SK-N-DZ (cell line): ENCODE measurements at regions not wholly inside any gene's neighbourhood (a gene's known extent, or its start where the extent isn't known, plus 50 kb on each side); places are given as distances from the start of the nearest gene placed in this dataset.

Experiments used
- DNase-seq: peaks from one replicate; pipeline ENCODE4 v3.0.0-alpha.2; 2015; ENCODE audit warnings: low spot score
- small RNA-seq, 2 experiments: library from RNA; depleted of rRNA; stranded (forward); fragments of <200 nt; gene quantifications; one replicate each; pipeline ENCODE3, GENCODE V24; 2014

DNA sequence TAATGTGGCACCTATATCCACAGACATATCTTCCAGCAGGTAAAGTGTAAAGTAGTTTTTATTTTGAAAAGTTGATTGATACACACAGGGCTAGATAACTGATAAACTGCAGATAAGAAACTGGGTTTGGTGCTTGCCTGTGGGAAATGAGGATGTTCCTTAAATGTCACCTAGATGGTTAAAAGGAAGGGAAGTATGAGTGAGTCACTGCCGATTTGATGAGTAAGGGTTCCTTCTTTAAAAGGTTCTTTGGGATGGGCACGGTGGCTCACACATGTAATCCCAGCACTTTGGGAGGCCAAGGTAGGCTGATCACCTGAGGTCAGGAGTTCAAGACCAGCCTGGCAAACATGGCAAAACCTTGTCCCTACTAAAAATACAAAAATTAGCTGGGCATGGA lies 73.8 kb upstream of the FRY start:
- no peak for DNase-seq

DNA sequence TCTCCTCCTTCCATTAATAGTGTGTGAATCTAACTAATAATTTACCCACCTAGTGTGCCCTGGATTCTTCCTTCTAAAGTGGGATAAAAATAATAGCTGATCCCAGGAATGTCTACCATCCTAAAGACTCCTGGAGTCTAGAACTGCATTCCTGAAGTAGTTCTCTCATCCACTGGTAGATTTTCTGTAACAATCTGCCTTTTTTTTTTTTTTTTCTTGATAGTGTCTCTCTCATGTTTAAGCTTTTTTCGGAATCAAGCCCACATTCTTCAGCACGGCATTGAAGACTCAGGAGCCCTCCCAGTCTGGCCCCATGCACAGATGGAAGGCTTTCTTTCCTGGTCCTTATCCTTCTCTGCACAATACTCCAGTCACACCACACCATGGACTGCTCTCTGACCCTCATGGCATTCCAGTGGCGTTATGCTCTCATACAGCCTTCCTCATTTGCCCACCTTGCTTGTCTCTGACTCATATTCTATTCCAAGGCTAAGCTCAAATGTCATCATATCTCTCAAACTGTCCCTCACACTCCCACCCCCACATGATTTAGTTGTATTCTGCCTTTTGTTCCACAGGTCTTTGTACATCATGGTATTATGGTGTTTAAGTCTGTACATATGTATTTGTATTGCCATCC lies 68.7 kb upstream of the FRY start:
- DNase-seq: no peak

DNA sequence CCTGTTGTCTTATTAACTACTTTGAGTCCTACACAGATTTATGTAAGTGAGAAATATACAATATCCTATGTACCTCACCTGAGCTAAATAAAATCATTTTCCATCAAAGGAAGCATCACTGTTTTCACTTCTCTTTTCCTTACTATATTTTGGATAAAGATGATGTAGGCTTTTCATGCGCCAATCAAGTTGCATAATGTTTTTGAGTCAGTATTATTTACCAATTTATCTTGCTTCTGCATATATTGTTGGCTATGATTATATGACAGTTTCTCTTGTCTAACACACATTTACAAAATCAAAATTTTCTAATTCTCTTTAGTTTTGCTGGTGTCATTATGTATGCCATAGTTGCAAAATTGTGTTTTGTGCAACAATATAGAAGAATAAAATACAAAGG lies 67.9 kb upstream of the FRY start:
- DNase-seq: no peak

DNA sequence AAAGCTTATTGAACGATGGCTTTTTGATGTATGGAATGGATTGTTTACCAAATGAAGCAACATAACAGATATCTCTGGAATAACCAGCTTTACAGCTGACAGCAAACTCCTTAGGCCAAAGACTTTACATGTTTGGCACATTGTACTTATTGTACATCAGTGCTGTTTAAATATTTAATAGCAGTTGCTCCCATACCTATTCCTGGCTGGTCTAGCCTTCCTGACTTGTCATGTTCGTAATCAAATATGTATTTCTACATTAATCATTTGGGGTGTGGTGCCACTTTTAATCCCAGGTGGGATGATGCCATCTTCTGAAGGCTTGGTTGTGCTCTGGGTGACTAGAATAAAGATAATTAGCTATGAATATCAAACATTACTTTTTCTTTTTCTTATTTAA lies 67.4 kb upstream of the FRY start:
- no peak for DNase-seq

DNA sequence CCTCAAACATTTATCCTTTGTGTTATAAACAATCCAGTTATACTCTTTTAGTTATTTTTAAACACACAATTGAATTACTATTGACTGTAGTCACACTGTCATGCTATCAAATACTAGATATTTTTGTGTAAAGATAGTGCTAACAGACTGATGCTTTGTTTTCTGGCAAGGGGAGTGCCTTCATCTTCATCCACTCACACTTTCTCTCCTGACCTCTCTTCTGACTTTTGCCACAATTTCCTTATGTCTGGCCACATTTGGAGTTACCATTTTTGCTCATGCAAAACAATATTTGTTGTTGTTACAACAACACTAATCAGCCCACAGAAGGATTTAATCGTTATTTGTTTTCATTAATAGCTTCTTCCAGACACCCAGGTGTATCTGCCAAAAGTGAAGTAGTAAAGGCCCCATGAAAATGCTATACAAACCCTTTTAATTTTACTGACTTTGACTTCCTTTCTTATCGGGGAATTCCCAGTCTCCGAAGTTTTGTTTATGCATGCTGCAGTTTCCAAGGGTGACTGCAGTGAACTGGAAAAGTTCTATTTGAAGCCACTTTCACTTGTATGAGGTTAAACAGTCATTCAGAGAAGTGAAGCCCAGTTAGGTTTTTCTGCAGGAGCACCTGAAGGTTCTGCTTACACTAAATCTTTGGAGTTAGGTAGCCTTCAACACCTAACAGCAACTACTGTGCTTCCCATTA lies 66.1 kb upstream of the FRY start:
- no peak for DNase-seq

DNA sequence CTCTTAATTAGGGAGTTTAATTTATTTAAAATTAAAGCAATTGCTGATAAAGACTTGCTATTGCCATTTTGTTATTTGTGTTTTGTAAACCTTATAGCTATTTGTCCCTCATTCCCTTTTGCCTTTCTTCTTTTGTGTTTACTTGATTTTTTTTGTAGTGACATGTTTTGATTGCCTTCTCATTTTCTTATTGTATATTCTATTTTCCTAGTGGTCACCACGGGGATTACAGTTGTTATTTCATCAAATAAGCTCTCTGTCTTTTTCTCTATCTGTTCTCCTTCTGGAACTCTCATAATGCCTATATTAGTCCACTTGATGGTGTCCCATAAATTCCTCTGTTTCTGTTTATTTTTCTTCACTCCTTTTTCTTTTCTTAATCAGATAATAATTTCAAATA lies 64.4 kb upstream of the FRY start:
- DNase-seq: no peak

DNA sequence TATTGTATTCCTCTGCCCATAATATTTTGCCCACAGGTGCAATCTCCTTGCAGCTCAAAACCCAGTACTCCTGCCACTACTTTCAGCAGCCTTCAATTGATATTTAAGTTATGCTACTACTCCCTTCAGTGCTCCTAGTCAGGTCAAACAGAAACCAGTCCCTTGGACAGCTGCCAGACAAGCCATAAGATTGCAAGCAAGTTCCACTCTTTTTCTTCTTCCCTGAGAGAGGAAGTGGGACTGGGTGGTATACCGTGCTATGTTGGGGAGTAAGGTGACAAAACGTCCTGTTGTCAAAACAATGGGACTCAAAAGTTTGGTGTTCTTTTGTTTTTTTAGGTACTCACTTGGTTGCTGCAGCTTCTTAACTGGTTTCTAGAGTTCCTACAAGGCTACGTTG lies 63.1 kb upstream of the FRY start:
- DNase-seq: no peak

DNA sequence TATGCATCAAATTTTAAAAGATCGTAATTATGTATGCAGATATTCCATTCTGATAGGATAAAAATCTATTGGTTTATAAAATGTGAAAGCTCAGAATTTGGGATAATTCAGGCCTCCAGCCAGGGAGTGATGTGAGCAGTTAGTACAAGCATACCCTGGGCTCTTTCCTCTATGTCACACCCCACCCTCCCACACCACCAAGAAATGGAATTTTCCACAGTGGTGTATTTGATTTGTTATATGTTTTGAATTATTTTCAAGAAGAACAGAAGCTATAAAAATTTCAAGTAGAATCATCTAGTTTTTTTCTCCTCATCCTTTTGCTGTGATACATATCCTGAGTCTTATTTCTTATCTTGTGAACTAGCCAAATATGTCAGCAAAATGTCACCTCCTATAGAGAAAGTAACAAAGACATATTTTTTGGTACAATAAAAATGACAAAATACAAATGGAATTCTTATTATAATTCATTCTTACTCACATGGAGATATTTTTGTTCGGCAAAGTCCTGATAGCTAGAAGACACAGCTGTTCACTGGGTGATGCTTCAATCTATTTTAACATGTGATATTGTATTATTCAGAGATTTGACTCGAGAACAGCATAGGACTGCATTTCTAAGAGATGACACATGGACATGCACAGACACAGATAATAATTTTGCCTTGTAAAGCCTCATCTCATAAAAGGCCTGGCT lies 61.2 kb upstream of the FRY start:
- no peak for DNase-seq

DNA sequence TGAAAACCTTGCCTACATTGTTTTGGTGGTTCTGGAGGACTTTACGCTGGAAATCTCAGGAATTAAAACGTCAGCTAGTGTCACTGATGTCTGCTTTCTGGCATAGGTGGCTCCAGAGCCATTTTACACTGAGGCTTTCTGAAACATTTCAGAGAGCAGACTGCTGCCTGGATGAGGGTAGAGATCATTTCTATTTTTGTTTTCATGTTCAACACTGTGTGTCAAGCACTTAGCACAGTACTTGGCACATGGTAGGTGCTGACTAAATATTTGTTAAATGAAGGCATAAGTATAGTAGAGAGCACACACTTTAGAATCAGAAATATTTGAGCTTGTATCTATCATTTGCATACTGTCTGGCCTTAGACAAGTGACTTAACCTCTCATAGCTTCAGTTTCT lies 59.1 kb upstream of the FRY start:
- DNase-seq: no peak

DNA sequence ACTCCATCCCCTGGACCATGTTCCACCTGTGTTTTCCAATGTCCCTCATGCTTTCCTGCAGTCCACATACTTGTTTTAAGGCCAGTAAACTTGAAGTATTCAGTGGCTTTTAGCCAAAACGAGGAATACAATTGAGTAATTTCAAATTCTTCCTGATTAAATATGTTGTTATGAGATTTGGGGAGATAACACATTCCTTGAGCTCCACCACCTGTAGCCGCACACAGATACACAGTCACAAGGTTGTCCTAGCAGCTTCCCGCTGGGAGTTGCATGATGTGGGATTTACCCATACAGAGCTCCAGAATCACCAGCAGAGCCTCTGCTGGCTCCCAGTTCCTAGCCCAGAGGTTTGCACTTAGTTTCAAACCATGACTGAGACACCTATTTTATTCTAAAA lies 53.6 kb upstream of the FRY start:
- no peak for DNase-seq

DNA sequence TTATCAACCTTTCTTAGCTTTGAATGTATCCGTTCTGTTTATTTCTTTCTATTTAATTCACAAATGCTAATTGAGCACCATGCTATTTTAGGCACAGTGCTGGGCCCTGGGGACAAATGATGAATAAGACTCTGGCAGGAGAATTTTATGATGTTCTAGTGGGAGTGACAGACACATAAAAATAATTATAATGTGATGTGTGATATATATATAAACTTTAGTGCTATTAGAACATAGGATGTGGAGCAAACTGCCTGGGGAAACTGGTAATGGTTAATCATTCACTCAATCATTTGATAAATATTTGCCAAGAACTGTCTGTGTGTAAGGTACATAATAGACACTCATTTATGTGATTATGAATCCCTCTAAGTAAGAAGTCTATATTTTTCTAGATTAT lies 50.7 kb upstream of the FRY start:
- DNase-seq: no peak

Small RNAs in the stretch of these regions (small RNA-seq; reads per million reads assigned to genes)
- 0 reads per million in 2 experiments for gene RF00017
